GM12878 (cell line): ENCODE measurements at regions not wholly inside any gene's neighbourhood (a gene's known extent, or its start where the extent isn't known, plus 50 kb on each side); places are given as distances from the start of the nearest gene placed in this dataset.

ENCODE experiments used
- ATAC-seq: fragments of 200-7000 bp; cut with Tn5 transposase; 3 replicates; pipeline ENCODE4 v1.9.1; 2020; ENCODE audit warnings: mild to moderate bottlenecking, moderate library complexity
- BruUV-seq: library from RNA; stranded (reverse); fragments of 400-500 nt; replicated peaks from 2 replicates; lab custom pipeline; 2021; lab: Mats Ljungman, UMichigan
- CTCF ChIA-PET: fragments of 300-600 bp; sonication (Branson Sonifier 250); formaldehyde crosslinking; extraction: SDS; loops from one replicate; lab custom pipeline; 2021; ENCODE audit warnings: inconsistent platforms; lab: Yijun Ruan, JAX
- POLR2A ChIA-PET: fragments of 350-600 bp; formaldehyde crosslinking; extraction: SDS; loops from one replicate; lab custom pipeline; 2021; ENCODE audit warnings: inconsistent platforms; lab: Charles Lee
- RAD21 ChIA-PET: fragments of 300-600 bp; sonication (Branson Sonifier 250); formaldehyde crosslinking; loops from one replicate; lab custom pipeline; 2023; ENCODE audit warnings: antibody characterized with exemption; ENCODE audit not compliant: unreplicated experiment; lab: Charles Lee
- SMC1A ChIA-PET: fragments of 300-600 bp; sonication (Branson Sonifier 250); formaldehyde crosslinking; loops from one replicate; lab custom pipeline; 2023; ENCODE audit not compliant: unreplicated experiment, uncharacterized antibody; lab: Charles Lee
- DNase-seq: peaks from one replicate; pipeline ENCODE4 v3.0.0-alpha.2; 2011; ENCODE audit warnings: low read depth, low spot score
- FAIRE-seq: peaks from 3 replicates; lab custom pipeline; 2011; peaks lifted over from hg19 to GRCh38; lab: Jason Lieb, UNC
- H2AFZ ChIP-seq: 2 replicates; pipeline ENCODE4 v1.6.0; 2011; ENCODE audit warnings: low read depth, low read length, control low read depth; ENCODE audit not compliant: control insufficient read depth
- H3K27ac ChIP-seq: 2 replicates; pipeline ENCODE4 v1.5.1; 2011; ENCODE audit warnings: control low read depth; ENCODE audit not compliant: control insufficient read depth, insufficient read depth
- H3K27me3 ChIP-seq, 2 experiments: replicated peaks in 1 of 2; 2 replicates each; pipeline versions ENCODE4 v1.6.0 to v1.6.1; 2011; ENCODE audit warnings: low read length in 1 of 2; ENCODE audit not compliant: control insufficient read depth in 2 of 2, insufficient read depth in 2 of 2
- H3K36me3 ChIP-seq, 2 experiments: 2 replicates each; pipeline ENCODE4 v1.5.1; 2011; ENCODE audit warnings: low read length in 1 of 2; ENCODE audit not compliant: control insufficient read depth in 2 of 2, insufficient read depth in 2 of 2
- H3K4me1 ChIP-seq: 2 replicates; pipeline ENCODE4 v1.6.1; 2011; ENCODE audit warnings: mild to moderate bottlenecking, low read length, moderate library complexity, mixed read lengths; ENCODE audit not compliant: control insufficient read depth, insufficient read depth
- H3K4me2 ChIP-seq: 2 replicates; pipeline ENCODE4 v1.6.0; 2011; ENCODE audit warnings: control low read depth; ENCODE audit not compliant: control insufficient read depth, insufficient read depth
- H3K4me3 ChIP-seq: fragments of 200-600 bp; sonication (generic); 2 replicates; pipeline ENCODE4 v1.5.1; 2016
- H3K79me2 ChIP-seq: 2 replicates; pipeline ENCODE4 v1.6.0; 2011; ENCODE audit warnings: low read length; ENCODE audit not compliant: control insufficient read depth, insufficient read depth
- H3K9ac ChIP-seq: 2 replicates; pipeline ENCODE4 v1.8.0; 2011; ENCODE audit warnings: low read length, control low read depth, mixed read lengths; ENCODE audit not compliant: control insufficient read depth, insufficient read depth
- H3K9me3 ChIP-seq: replicated peaks from 3 replicates; pipeline ENCODE4 v1.5.1; 2011; ENCODE audit warnings: mild to moderate bottlenecking, low read length; ENCODE audit not compliant: control insufficient read depth, insufficient read depth
- H4K20me1 ChIP-seq: 2 replicates; pipeline ENCODE4 v1.6.0; 2011; ENCODE audit not compliant: control insufficient read depth, insufficient read depth
- BCL11A ChIP-seq: IDR thresholded peaks from 2 replicates; pipeline ENCODE4 v1.6.1; 2011; ENCODE audit warnings: low read depth, low read length
- CHD4 ChIP-seq: fragments of 200-600 bp; sonication (generic); IDR thresholded peaks from 2 replicates; pipeline ENCODE4 v1.6.1; 2016; ENCODE audit warnings: mild to moderate bottlenecking
- ESRRA ChIP-seq: IDR thresholded peaks from 2 replicates; pipeline ENCODE4 v1.6.1; 2012; ENCODE audit warnings: mild to moderate bottlenecking, low read length, improper control_type of control experiment
- FOXM1 ChIP-seq: IDR thresholded peaks from 2 replicates; pipeline ENCODE4 v1.6.1; 2012; ENCODE audit warnings: low read depth, mild to moderate bottlenecking, inconsistent platforms, low read length, moderate library complexity
- JUNB ChIP-seq: IDR thresholded peaks from 2 replicates; pipeline ENCODE4 v1.6.1; 2016; ENCODE audit warnings: antibody characterized with exemption, mild to moderate bottlenecking
- MYB ChIP-seq: fragments of 150-350 bp; IDR thresholded peaks from 2 replicates; pipeline ENCODE4 v1.6.1; 2014; ENCODE audit warnings: mild to moderate bottlenecking, low read depth, low read length, borderline replicate concordance
- SIX5 ChIP-seq: IDR thresholded peaks from 2 replicates; pipeline ENCODE4 v1.6.1; 2011; ENCODE audit warnings: mild to moderate bottlenecking, low read depth, low read length, moderate library complexity; ENCODE audit not compliant: severe bottlenecking
- SUPT20H ChIP-seq: IDR thresholded peaks from 2 replicates; pipeline ENCODE4 v1.6.1; 2011; ENCODE audit warnings: low read depth, mild to moderate bottlenecking, low read length, moderate library complexity, borderline replicate concordance; ENCODE audit not compliant: control insufficient read depth
- YY1 ChIP-seq: IDR thresholded peaks from 2 replicates; pipeline ENCODE4 v1.6.1; 2011; ENCODE audit warnings: low read depth, mild to moderate bottlenecking, low read length
- WGBS: methylation state at CpG from one replicate; pipeline ENCODE4 v1.1.6; 2016; ENCODE audit warnings: low lambda C conversion rate; ENCODE audit not compliant: insufficient replicate concordance, insufficient coverage; ENCODE audit errors: missing lambda C conversion rate; 5-methylcytosine and 5-hydroxymethylcytosine counted together
- in situ Hi-C: fragments of 300-500 bp; cut with MboI; formaldehyde crosslinking; loops from 9 replicates; pipeline ENCODE4 v1.14.3; 2018; ENCODE audit warnings: mixed read lengths
- intact Hi-C: fragments of 100-400 bp; cut with micrococcal nuclease; formaldehyde crosslinking; loops from one replicate; pipeline ENCODE4 v1.14.2; 2022; ENCODE audit not compliant: unreplicated experiment
- TF ChIP-seq, protein P1 (sequence below): fragments of 450-650 bp; IDR thresholded peaks from 2 replicates; pipeline ENCODE4 v1.6.1; 2016; ENCODE audit warnings: mild to moderate bottlenecking, moderate library complexity, borderline replicate concordance
- TF ChIP-seq, protein P2 (sequence below): IDR thresholded peaks from 2 replicates; pipeline ENCODE4 v1.6.1; 2012; ENCODE audit warnings: low read depth, low read length, improper control_type of control experiment
- TF ChIP-seq, protein P3 (sequence below): fragments of 450-650 bp; IDR thresholded peaks from 2 replicates; pipeline ENCODE4 v1.6.1; 2017; ENCODE audit warnings: mild to moderate bottlenecking, moderate library complexity
- TF ChIP-seq, protein P4 (sequence below): IDR thresholded peaks from 2 replicates; pipeline ENCODE4 v1.6.1; 2011; ENCODE audit warnings: mild to moderate bottlenecking, low read depth, low read length, moderate library complexity; ENCODE audit not compliant: insufficient replicate concordance

DNA sequence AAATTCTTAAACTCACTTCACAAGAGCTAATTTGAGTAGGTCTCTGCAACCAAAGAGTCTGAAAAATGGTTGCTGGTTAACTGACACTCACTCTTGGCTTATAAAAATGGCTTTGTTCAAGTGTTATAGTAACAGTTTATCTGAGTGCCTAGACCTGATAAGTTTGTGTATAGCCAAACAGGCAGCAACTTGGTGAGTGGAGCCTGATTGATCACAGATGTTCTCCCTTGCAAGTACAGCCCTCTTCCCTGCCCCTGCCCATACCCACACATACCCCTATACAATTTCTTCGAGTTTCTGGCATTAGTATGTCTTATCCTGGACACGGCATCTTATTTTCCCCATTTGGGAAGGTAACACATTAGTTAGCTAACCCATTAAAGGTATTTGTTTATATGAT, 149.5 kb downstream of the SLC16A9 start (continued):
- TF ChIP-seq MYB, result no peak
- TF ChIP-seq SUPT20H, result no peak
- TF ChIP-seq JUNB, result no peak
- TF ChIP-seq, protein P1, sequence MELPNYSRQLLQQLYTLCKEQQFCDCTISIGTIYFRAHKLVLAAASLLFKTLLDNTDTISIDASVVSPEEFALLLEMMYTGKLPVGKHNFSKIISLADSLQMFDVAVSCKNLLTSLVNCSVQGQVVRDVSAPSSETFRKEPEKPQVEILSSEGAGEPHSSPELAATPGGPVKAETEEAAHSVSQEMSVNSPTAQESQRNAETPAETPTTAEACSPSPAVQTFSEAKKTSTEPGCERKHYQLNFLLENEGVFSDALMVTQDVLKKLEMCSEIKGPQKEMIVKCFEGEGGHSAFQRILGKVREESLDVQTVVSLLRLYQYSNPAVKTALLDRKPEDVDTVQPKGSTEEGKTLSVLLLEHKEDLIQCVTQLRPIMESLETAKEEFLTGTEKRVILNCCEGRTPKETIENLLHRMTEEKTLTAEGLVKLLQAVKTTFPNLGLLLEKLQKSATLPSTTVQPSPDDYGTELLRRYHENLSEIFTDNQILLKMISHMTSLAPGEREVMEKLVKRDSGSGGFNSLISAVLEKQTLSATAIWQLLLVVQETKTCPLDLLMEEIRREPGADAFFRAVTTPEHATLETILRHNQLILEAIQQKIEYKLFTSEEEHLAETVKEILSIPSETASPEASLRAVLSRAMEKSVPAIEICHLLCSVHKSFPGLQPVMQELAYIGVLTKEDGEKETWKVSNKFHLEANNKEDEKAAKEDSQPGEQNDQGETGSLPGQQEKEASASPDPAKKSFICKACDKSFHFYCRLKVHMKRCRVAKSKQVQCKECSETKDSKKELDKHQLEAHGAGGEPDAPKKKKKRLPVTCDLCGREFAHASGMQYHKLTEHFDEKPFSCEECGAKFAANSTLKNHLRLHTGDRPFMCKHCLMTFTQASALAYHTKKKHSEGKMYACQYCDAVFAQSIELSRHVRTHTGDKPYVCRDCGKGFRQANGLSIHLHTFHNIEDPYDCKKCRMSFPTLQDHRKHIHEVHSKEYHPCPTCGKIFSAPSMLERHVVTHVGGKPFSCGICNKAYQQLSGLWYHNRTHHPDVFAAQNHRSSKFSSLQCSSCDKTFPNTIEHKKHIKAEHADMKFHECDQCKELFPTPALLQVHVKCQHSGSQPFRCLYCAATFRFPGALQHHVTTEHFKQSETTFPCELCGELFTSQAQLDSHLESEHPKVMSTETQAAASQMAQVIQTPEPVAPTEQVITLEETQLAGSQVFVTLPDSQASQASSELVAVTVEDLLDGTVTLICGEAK, result no peak
- TF ChIP-seq CHD4, result no peak

DNA sequence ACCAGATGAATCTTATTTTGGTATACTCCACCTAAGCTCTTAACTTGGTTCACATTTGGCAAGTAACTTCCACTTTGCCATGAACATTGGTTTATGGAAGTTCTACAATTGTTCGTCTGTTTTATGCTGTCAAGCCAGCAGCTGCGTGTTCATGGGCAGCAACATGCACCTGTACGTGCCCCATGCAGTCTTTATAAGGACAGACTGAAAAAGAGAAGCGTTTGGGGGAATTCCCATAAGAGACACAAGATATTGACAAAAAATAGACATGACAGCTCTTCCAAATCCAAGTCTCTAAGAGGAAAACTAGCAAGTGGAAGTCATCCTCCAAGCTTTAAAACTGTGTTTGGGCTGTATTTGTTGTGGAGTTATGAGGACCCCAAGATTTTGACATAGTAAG, 151.6 kb downstream of the SLC16A9 start:
- intact Hi-C loops (no loop called here), in situ Hi-C loops (no loop called here)
- no peak for ATAC-seq
- CTCF ChIA-PET, result interaction anchor here (0.6 kb wide), 1 partner anchor 12 kb away, joined by 3 read pairs; no protein-coding TSS in a partner anchor
- Histone ChIP-seq H4K20me1 (no peaks in the 10 kb centered on the region), H3K4me2 (no peak overlapping the region), H3K27me3 (no peaks in the 10 kb centered on the region), H3K4me1 (no peaks in the 10 kb centered on the region), H2AFZ (no peak overlapping the region), H3K27ac (no peak overlapping the region), H3K9me3 (no peaks in the 10 kb centered on the region)
- 0% methylated on average over 4 of the region's 4 CpGs for whole genome bisulfite sequencing
- no peak for FAIRE-seq
- TF ChIP-seq, protein P2, sequence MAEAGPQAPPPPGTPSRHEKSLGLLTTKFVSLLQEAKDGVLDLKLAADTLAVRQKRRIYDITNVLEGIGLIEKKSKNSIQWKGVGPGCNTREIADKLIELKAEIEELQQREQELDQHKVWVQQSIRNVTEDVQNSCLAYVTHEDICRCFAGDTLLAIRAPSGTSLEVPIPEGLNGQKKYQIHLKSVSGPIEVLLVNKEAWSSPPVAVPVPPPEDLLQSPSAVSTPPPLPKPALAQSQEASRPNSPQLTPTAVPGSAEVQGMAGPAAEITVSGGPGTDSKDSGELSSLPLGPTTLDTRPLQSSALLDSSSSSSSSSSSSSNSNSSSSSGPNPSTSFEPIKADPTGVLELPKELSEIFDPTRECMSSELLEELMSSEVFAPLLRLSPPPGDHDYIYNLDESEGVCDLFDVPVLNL, result no peak
- TF ChIP-seq, protein P3, sequence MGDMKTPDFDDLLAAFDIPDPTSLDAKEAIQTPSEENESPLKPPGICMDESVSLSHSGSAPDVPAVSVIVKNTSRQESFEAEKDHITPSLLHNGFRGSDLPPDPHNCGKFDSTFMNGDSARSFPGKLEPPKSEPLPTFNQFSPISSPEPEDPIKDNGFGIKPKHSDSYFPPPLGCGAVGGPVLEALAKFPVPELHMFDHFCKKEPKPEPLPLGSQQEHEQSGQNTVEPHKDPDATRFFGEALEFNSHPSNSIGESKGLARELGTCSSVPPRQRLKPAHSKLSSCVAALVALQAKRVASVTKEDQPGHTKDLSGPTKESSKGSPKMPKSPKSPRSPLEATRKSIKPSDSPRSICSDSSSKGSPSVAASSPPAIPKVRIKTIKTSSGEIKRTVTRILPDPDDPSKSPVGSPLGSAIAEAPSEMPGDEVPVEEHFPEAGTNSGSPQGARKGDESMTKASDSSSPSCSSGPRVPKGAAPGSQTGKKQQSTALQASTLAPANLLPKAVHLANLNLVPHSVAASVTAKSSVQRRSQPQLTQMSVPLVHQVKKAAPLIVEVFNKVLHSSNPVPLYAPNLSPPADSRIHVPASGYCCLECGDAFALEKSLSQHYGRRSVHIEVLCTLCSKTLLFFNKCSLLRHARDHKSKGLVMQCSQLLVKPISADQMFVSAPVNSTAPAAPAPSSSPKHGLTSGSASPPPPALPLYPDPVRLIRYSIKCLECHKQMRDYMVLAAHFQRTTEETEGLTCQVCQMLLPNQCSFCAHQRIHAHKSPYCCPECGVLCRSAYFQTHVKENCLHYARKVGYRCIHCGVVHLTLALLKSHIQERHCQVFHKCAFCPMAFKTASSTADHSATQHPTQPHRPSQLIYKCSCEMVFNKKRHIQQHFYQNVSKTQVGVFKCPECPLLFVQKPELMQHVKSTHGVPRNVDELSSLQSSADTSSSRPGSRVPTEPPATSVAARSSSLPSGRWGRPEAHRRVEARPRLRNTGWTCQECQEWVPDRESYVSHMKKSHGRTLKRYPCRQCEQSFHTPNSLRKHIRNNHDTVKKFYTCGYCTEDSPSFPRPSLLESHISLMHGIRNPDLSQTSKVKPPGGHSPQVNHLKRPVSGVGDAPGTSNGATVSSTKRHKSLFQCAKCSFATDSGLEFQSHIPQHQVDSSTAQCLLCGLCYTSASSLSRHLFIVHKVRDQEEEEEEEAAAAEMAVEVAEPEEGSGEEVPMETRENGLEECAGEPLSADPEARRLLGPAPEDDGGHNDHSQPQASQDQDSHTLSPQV, result no peak
- TF ChIP-seq YY1, result no peak
- TF ChIP-seq, protein P4, sequence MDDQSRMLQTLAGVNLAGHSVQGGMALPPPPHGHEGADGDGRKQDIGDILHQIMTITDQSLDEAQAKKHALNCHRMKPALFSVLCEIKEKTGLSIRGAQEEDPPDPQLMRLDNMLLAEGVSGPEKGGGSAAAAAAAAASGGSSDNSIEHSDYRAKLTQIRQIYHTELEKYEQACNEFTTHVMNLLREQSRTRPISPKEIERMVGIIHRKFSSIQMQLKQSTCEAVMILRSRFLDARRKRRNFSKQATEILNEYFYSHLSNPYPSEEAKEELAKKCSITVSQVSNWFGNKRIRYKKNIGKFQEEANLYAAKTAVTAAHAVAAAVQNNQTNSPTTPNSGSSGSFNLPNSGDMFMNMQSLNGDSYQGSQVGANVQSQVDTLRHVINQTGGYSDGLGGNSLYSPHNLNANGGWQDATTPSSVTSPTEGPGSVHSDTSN, result no peak
- TF ChIP-seq SIX5, result no peak
- no peak for TF ChIP-seq ESRRA
- TF ChIP-seq FOXM1, result no peak
- no peak for TF ChIP-seq BCL11A
- TF ChIP-seq, all 136 proteins: peak for 0
- no peak overlapping the region for H3K9ac ChIP-seq
- DNase-seq, result no peak
- ChIA-PET RAD21 (no interaction called here), SMC1A (interaction anchor here (1.3 to 1.5 kb wide), 2 partner anchors 11 to 14 kb away, joined by 3 read pairs; no protein-coding TSS in a partner anchor), POLR2A (no interaction called here)
- no peak overlapping the region for H3K4me3 ChIP-seq
- no peaks in the 10 kb centered on the region for H3K79me2 ChIP-seq
- BruUV-seq, result no TSS peak
- H3K36me3 ChIP-seq, result no peaks in the 10 kb centered on the region
